Peyer's patch (tissue), 4 donors: ENCODE measurements at regions not wholly inside any gene's neighbourhood (a gene's known extent, or its start where the extent isn't known, plus 50 kb on each side); places are given as distances from the start of the nearest gene placed in this dataset.

Source experiments
- CTCF ChIP-seq, 6 experiments: fragments of 450-650 bp in 4 of 6; fragments of 200-600 bp in 2 of 6; sonication (generic) in 1 of 6; IDR thresholded peaks; one replicate each; pipeline ENCODE4 v1.5.1; 2017 to 2019; ENCODE audit warnings: antibody characterized with exemption in 6 of 6, mild to moderate bottlenecking in 3 of 6, moderate library complexity in 1 of 6
- POLR2A ChIP-seq, 2 donors: fragments of 450-650 bp; IDR thresholded peaks; one replicate each; pipeline ENCODE4 v1.5.1; 2017; ENCODE audit warnings: antibody characterized with exemption in 2 of 2, mild to moderate bottlenecking in 2 of 2, moderate library complexity in 2 of 2

- TF ChIP-seq CTCF (IDR thresholded peaks at IDR 0.05) (no peak), POLR2A (IDR thresholded peaks at IDR 0.05) (no peak)
Observed at GRCh38 chr16:35141303-35141702, 1681.9 kb downstream of the TP53TG3F start.
